ENCODE measurements at regions not wholly inside any gene's neighbourhood (a gene's known extent, or its start where the extent isn't known, plus 50 kb on each side); places are given as distances from the start of the nearest gene placed in this dataset.

DNA sequence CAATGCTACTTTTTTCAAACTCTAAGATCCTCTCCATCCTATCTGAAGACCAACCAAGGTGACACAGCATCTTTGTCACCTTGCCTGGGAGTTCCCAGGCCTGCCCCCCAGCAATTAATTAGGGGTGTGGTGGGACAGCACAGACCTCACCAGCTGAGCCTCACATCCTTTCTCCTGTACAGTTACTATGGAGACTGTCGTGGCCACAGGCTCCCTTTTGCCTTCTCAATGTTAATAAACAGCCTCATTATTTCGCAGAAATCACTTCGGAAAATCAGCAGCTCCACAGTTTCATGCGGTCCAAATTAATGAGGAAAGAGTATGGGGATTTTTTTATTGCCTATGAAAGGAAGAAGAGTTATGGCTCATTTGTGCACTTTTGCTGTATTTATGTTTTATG lies 378.3 kb downstream of the NPHP4 start:
- Histone ChIP-seq H3K36me3 (ENCODE audit: control insufficient read depth, insufficient read depth, low read length) (no peaks in the 10 kb centered on the region), H3K4me1 (no peaks in the 10 kb centered on the region), H3K4me3 (ENCODE audit: low read depth, low read length) (no peak overlapping the region), H3K9me3 (no peaks in the 10 kb centered on the region), H3K27me3 (replicated peaks; ENCODE audit: control insufficient read depth, insufficient read depth, low read length) (no peaks in the 10 kb centered on the region)
- no peak overlapping the region for H3K4me3 Mint-ChIP-seq (ENCODE audit: unreplicated experiment)
- POLR2A ChIA-PET = no interaction called here
- intact Hi-C loops (cut with micrococcal nuclease; ENCODE audit: unreplicated experiment) = no loop called here
- no peaks in the 10 kb centered on the region for H3K4me1 Mint-ChIP-seq (ENCODE audit: low read depth, unreplicated experiment)
- TF ChIP-seq, protein P1, sequence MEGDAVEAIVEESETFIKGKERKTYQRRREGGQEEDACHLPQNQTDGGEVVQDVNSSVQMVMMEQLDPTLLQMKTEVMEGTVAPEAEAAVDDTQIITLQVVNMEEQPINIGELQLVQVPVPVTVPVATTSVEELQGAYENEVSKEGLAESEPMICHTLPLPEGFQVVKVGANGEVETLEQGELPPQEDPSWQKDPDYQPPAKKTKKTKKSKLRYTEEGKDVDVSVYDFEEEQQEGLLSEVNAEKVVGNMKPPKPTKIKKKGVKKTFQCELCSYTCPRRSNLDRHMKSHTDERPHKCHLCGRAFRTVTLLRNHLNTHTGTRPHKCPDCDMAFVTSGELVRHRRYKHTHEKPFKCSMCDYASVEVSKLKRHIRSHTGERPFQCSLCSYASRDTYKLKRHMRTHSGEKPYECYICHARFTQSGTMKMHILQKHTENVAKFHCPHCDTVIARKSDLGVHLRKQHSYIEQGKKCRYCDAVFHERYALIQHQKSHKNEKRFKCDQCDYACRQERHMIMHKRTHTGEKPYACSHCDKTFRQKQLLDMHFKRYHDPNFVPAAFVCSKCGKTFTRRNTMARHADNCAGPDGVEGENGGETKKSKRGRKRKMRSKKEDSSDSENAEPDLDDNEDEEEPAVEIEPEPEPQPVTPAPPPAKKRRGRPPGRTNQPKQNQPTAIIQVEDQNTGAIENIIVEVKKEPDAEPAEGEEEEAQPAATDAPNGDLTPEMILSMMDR (IDR thresholded peaks at IDR 0.05; ENCODE audit: insufficient read depth in 1 of 2, low read depth in 1 of 2, low read length in 1 of 2, severe bottlenecking in 1 of 2, unreplicated experiment in 1 of 2) = no peak
- CTCF ChIA-PET = no interaction called here
- no TSS peak for BruUV-seq (replicated peaks)
- no peaks in the 10 kb centered on the region for H3K36me3 Mint-ChIP-seq (ENCODE audit: insufficient read depth, unreplicated experiment)
- H3K9me3 Mint-ChIP-seq (ENCODE audit: unreplicated experiment) = no peaks in the 10 kb centered on the region
- H3K27ac Mint-ChIP-seq (ENCODE audit: unreplicated experiment) = no peak overlapping the region
- DNase-seq = no peak
- H3K27me3 Mint-ChIP-seq (ENCODE audit: insufficient read depth, unreplicated experiment) = peaks cover 15% of the 10 kb centered on the region

DNA sequence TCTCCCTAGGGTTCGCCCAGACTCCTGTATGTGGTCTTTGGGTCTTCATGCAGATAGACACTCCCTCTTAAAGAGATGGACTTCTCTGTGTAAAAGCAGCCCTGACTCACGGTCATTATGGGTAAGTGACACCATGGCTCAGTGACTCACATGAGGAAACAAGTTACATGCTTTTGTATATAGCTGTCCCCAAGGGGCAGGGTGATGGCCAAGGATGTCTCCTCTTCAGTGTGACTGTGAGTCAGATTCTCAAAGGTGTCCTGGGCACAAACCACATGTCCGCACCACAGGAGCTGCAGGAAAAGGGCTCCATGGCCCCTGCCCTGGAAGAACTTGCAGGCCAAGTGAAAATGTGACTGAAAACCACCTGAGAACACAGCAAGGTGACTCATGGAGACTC lies 380.4 kb downstream of the NPHP4 start:
- DNase-seq = no peak
- ChIA-PET POLR2A (no interaction called here), CTCF (no interaction called here)
- H3K4me3 ChIP-seq (ENCODE audit: low read depth, low read length) = no peak overlapping the region
- intact Hi-C loops (cut with micrococcal nuclease; ENCODE audit: unreplicated experiment) = no loop called here
- H3K4me1 ChIP-seq = no peaks in the 10 kb centered on the region
- Mint-ChIP-seq H3K27me3 (ENCODE audit: insufficient read depth, unreplicated experiment) (peaks cover 5% of the 10 kb centered on the region), H3K27ac (ENCODE audit: unreplicated experiment) (no peak overlapping the region), H3K36me3 (ENCODE audit: insufficient read depth, unreplicated experiment) (no peaks in the 10 kb centered on the region), H3K9me3 (ENCODE audit: unreplicated experiment) (no peaks in the 10 kb centered on the region), H3K4me1 (ENCODE audit: low read depth, unreplicated experiment) (no peaks in the 10 kb centered on the region), H3K4me3 (ENCODE audit: unreplicated experiment) (no peak overlapping the region)
- TF ChIP-seq, protein P1 (IDR thresholded peaks at IDR 0.05; ENCODE audit: insufficient read depth in 1 of 2, low read depth in 1 of 2, low read length in 1 of 2, severe bottlenecking in 1 of 2, unreplicated experiment in 1 of 2) = no peak
- no peaks in the 10 kb centered on the region for H3K9me3 ChIP-seq
- BruUV-seq (replicated peaks) = no TSS peak
- H3K36me3 ChIP-seq (ENCODE audit: control insufficient read depth, insufficient read depth, low read length) = no peaks in the 10 kb centered on the region
- H3K27me3 ChIP-seq (replicated peaks; ENCODE audit: control insufficient read depth, insufficient read depth, low read length) = no peaks in the 10 kb centered on the region

DNA sequence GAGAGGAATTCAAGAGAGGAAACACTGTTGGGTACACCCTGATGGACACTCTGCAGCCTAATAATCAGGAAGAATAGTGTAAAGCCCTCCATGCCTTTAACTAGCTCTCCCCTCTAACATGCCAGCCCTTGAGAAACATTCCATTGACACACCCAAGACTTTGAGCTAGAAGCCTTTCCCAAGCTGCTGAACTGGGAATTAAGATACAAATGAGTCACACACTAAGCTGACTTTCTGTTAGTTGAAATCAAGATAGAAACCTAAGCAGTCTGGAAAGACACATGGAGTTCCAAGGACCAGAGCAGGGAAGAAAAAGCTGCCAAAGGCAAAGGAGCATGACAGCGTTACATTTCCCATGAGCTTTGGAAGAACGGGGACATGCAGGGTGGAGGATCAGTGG lies 380.8 kb downstream of the NPHP4 start:
- H3K36me3 ChIP-seq (ENCODE audit: control insufficient read depth, insufficient read depth, low read length) = no peaks in the 10 kb centered on the region
- Mint-ChIP-seq H3K27me3 (ENCODE audit: insufficient read depth, unreplicated experiment) (peaks cover under 1% of the 10 kb centered on the region), H3K27ac (ENCODE audit: unreplicated experiment) (no peak overlapping the region), H3K36me3 (ENCODE audit: insufficient read depth, unreplicated experiment) (no peaks in the 10 kb centered on the region), H3K4me1 (ENCODE audit: low read depth, unreplicated experiment) (no peaks in the 10 kb centered on the region), H3K4me3 (ENCODE audit: unreplicated experiment) (no peak overlapping the region), H3K9me3 (ENCODE audit: unreplicated experiment) (no peaks in the 10 kb centered on the region)
- no peaks in the 10 kb centered on the region for H3K9me3 ChIP-seq
- ChIA-PET POLR2A (no interaction called here), CTCF (no interaction called here)
- TF ChIP-seq, protein P1 (IDR thresholded peaks at IDR 0.05; ENCODE audit: insufficient read depth in 1 of 2, low read depth in 1 of 2, low read length in 1 of 2, severe bottlenecking in 1 of 2, unreplicated experiment in 1 of 2) = no peak
- no TSS peak for BruUV-seq (replicated peaks)
- H3K4me3 ChIP-seq (ENCODE audit: low read depth, low read length) = no peak overlapping the region
- no peaks in the 10 kb centered on the region for H3K4me1 ChIP-seq
- no peaks in the 10 kb centered on the region for H3K27me3 ChIP-seq (replicated peaks; ENCODE audit: control insufficient read depth, insufficient read depth, low read length)
- intact Hi-C loops (cut with micrococcal nuclease; ENCODE audit: unreplicated experiment) = no loop called here
- no peak for DNase-seq

Measured in Caco-2 (cell line).